ENCODE measurements at regions not wholly inside any gene's neighbourhood (a gene's known extent, or its start where the extent isn't known, plus 50 kb on each side); places are given as distances from the start of the nearest gene placed in this dataset.

- Mint-ChIP-seq H3K27ac (no peak overlapping the region), H3K27me3 (ENCODE audit: low read depth) (no peaks in the 10 kb centered on the region), H3K36me3 (no peaks in the 10 kb centered on the region), H3K9me3 (no peaks in the 10 kb centered on the region), H3K4me1 (no peaks in the 10 kb centered on the region), H3K4me3 (no peak overlapping the region)
- no peak for TF ChIP-seq CTCF (IDR thresholded peaks at IDR 0.05; ENCODE audit: unreplicated experiment)
- DNase-seq (ENCODE audit: low spot score in 2 of 2, unreplicated experiment in 2 of 2), result no peak
Measured at GRCh38 chr4:127229855-127230608, 402.7 kb upstream of the INTU start.

DNA sequence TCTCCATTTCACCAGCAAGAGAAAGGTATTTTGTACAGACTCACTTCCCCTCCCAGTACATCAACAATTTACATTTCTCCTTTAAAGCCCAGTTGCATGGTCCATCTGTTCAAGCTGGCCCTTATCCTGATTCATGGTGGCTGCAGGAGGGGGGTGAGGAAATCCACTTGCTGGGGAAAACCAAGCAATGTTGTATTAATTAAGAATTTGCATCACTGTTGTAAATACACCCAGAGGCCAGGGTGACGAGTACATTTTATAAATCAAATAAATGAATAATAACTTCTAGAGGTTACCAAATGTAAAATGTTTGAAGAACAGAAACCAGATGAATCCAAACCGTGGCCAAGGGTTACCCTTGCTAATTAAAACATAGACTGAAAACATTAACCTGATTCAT is 395.9 kb upstream of the INTU start:
- DNase-seq (ENCODE audit: low spot score in 2 of 2, unreplicated experiment in 2 of 2), result no peak
- Mint-ChIP-seq H3K9me3 (no peaks in the 10 kb centered on the region), H3K4me1 (peaks cover 3% of the 10 kb centered on the region), H3K27ac (no peak overlapping the region), H3K4me3 (no peak overlapping the region), H3K36me3 (no peaks in the 10 kb centered on the region), H3K27me3 (ENCODE audit: low read depth) (no peaks in the 10 kb centered on the region)
- no peak for TF ChIP-seq CTCF (IDR thresholded peaks at IDR 0.05; ENCODE audit: unreplicated experiment)

DNA sequence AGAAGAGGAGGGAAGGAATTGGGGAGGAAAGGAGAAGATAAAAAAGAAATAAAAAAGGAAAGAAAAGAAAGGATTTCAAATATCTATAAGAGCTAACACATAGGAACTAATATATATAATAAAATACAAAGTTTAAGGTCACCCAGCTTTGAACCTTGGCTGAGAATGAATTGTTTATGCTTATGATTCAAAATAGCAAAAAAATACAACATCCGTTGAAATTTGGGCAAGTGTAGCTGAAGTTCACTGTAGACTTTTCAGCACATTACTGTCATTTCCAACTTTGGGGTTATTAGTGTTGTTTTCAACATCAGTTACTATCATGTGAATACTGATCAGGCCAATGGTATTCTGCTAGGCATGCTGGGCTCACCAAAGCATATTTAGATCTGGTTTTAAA is 395.2 kb upstream of the INTU start:
- H3K9me3 Mint-ChIP-seq, result no peaks in the 10 kb centered on the region
- peaks cover 3% of the 10 kb centered on the region for H3K4me1 Mint-ChIP-seq
- DNase-seq (ENCODE audit: low spot score in 2 of 2, unreplicated experiment in 2 of 2), result no peak
- TF ChIP-seq CTCF (IDR thresholded peaks at IDR 0.05; ENCODE audit: unreplicated experiment), result no peak
- no peaks in the 10 kb centered on the region for H3K36me3 Mint-ChIP-seq
- no peak overlapping the region for H3K27ac Mint-ChIP-seq
- no peaks in the 10 kb centered on the region for H3K27me3 Mint-ChIP-seq (ENCODE audit: low read depth)
- H3K4me3 Mint-ChIP-seq, result no peak overlapping the region

- no peak for TF ChIP-seq CTCF (IDR thresholded peaks at IDR 0.05; ENCODE audit: unreplicated experiment)
- peaks cover 3% of the 10 kb centered on the region for H3K4me1 Mint-ChIP-seq
- H3K27me3 Mint-ChIP-seq (ENCODE audit: low read depth), result no peaks in the 10 kb centered on the region
- no peak overlapping the region for H3K4me3 Mint-ChIP-seq
- no peak for DNase-seq (ENCODE audit: low spot score in 2 of 2, unreplicated experiment in 2 of 2)
- H3K36me3 Mint-ChIP-seq, result no peaks in the 10 kb centered on the region
- no peak overlapping the region for H3K27ac Mint-ChIP-seq
- no peaks in the 10 kb centered on the region for H3K9me3 Mint-ChIP-seq
Measured at GRCh38 chr4:127238956-127239475, 393.7 kb upstream of the INTU start.

GRCh38 chr4:127239902-127240763 is 392.6 kb upstream of the INTU start:
- Mint-ChIP-seq H3K9me3 (no peaks in the 10 kb centered on the region), H3K4me3 (no peak overlapping the region), H3K27me3 (ENCODE audit: low read depth) (no peaks in the 10 kb centered on the region), H3K4me1 (peaks cover 3% of the 10 kb centered on the region), H3K27ac (no peak overlapping the region), H3K36me3 (no peaks in the 10 kb centered on the region)
- TF ChIP-seq CTCF (IDR thresholded peaks at IDR 0.05; ENCODE audit: unreplicated experiment), result no peak
- DNase-seq (ENCODE audit: low spot score in 2 of 2, unreplicated experiment in 2 of 2), result no peak
